ENCODE measurements at regions not wholly inside any gene's neighbourhood (a gene's known extent, or its start where the extent isn't known, plus 50 kb on each side); places are given as distances from the start of the nearest gene placed in this dataset.
"Not testable (repeated sequence)": the region's sequence is repeated elsewhere in the genome, so short reads cannot be mapped to it uniquely, and the experiment has no call there.

- no peaks in the 10 kb centered on the region for H3K27me3 ChIP-seq
- TF ChIP-seq CTCF (IDR thresholded peaks at IDR 0.05) (no peak), POLR2A (IDR thresholded peaks at IDR 0.05) (no peak)
- DNase-seq: no peak
- no peak overlapping the region for H3K27ac ChIP-seq
- no peaks in the 10 kb centered on the region for H3K36me3 ChIP-seq
- no peaks in the 10 kb centered on the region for H3K4me1 ChIP-seq
- H3K4me3 ChIP-seq: no peak overlapping the region
- no peaks in the 10 kb centered on the region for H3K9me3 ChIP-seq
Observed at GRCh38 chr21:18114810-18115209, 129.8 kb upstream of the CHODL start.

- DNase-seq: no peak
- Histone ChIP-seq H3K36me3 (no peaks in the 10 kb centered on the region), H3K4me3 (no peak overlapping the region), H3K4me1 (no peaks in the 10 kb centered on the region), H3K9me3 (no peaks in the 10 kb centered on the region), H3K27me3 (no peaks in the 10 kb centered on the region), H3K27ac (no peak overlapping the region)
- TF ChIP-seq CTCF (IDR thresholded peaks at IDR 0.05) (no peak), POLR2A (IDR thresholded peaks at IDR 0.05) (no peak)
Observed at GRCh38 chr21:18104802-18105201, 139.8 kb upstream of the CHODL start.

- DNase-seq, H3K36me3 ChIP-seq, H3K9me3 ChIP-seq, H3K27ac ChIP-seq, H3K27me3 ChIP-seq, H3K4me3 ChIP-seq, H3K4me1 ChIP-seq: not testable (repeated sequence)
Observed at GRCh38 chr21:18096413-18096812, 148.2 kb upstream of the CHODL start.

GRCh38 chr21:18089786-18090185, 154.8 kb upstream of the CHODL start:
- Histone ChIP-seq H3K27me3 (no peaks in the 10 kb centered on the region), H3K27ac (no peak overlapping the region), H3K36me3 (no peaks in the 10 kb centered on the region), H3K9me3 (peaks cover 0 to 5% (median 0%) of the 10 kb centered on the region in 4 donors), H3K4me3 (no peak overlapping the region), H3K4me1 (no peaks in the 10 kb centered on the region)
- DNase-seq: no peak
- TF ChIP-seq CTCF (IDR thresholded peaks at IDR 0.05) (no peak), POLR2A (IDR thresholded peaks at IDR 0.05) (no peak)

- H3K36me3 ChIP-seq: no peaks in the 10 kb centered on the region
- TF ChIP-seq POLR2A (IDR thresholded peaks at IDR 0.05) (no peak), CTCF (IDR thresholded peaks at IDR 0.05) (no peak)
- DNase-seq: no peak
- no peak overlapping the region for H3K27ac ChIP-seq
- H3K9me3 ChIP-seq: no peaks in the 10 kb centered on the region
- H3K27me3 ChIP-seq: no peaks in the 10 kb centered on the region
- H3K4me1 ChIP-seq: no peaks in the 10 kb centered on the region
- no peak overlapping the region for H3K4me3 ChIP-seq
Observed at GRCh38 chr21:18070392-18070791, 174.2 kb upstream of the CHODL start.

- H3K36me3 ChIP-seq: no peaks in the 10 kb centered on the region
- H3K4me1 ChIP-seq: no peaks in the 10 kb centered on the region
- no peak overlapping the region for H3K4me3 ChIP-seq
- no peak for DNase-seq
- no peaks in the 10 kb centered on the region for H3K9me3 ChIP-seq
- no peak overlapping the region for H3K27ac ChIP-seq
- TF ChIP-seq CTCF (IDR thresholded peaks at IDR 0.05) (no peak), POLR2A (IDR thresholded peaks at IDR 0.05) (no peak)
- no peaks in the 10 kb centered on the region for H3K27me3 ChIP-seq
Observed at GRCh38 chr21:18069875-18070274, 174.8 kb upstream of the CHODL start.

Data from Peyer's patch (tissue), 4 donors.